BLaER1 (cell line): ENCODE measurements at regions not wholly inside any gene's neighbourhood (a gene's known extent, or its start where the extent isn't known, plus 50 kb on each side); places are given as distances from the start of the nearest gene placed in this dataset.

ENCODE experiments used
- H3K27ac ChIP-seq: shearing (Covaris generic); formaldehyde crosslinking; 2 replicates; pipeline ENCODE4 v1.8.1; 2022
- H3K27me3 ChIP-seq: shearing (Covaris generic); formaldehyde crosslinking; 2 replicates; pipeline ENCODE4 v1.8.1; 2022
- H3K36me3 ChIP-seq: shearing (Covaris generic); formaldehyde crosslinking; 2 replicates; pipeline ENCODE4 v1.8.1; 2022
- H3K4me1 ChIP-seq: shearing (Covaris generic); formaldehyde crosslinking; 2 replicates; pipeline ENCODE4 v1.8.1; 2022
- H3K4me2 ChIP-seq: shearing (Covaris generic); formaldehyde crosslinking; 2 replicates; pipeline ENCODE4 v1.8.1; 2022
- H3K4me3 ChIP-seq: shearing (Covaris generic); formaldehyde crosslinking; 2 replicates; pipeline ENCODE4 v1.8.1; 2022
- H3K9ac ChIP-seq: shearing (Covaris generic); formaldehyde crosslinking; 2 replicates; pipeline ENCODE4 v1.8.1; 2022
- H3K9me3 ChIP-seq: shearing (Covaris generic); formaldehyde crosslinking; 2 replicates; pipeline ENCODE4 v1.8.1; 2022
- H4K20me1 ChIP-seq: shearing (Covaris generic); formaldehyde crosslinking; 2 replicates; pipeline ENCODE4 v1.8.1; 2022
- Cebpa-rat ChIP-seq: shearing (Covaris generic); IDR thresholded peaks from 2 replicates; pipeline ENCODE4 v1.8.1; 2022

DNA sequence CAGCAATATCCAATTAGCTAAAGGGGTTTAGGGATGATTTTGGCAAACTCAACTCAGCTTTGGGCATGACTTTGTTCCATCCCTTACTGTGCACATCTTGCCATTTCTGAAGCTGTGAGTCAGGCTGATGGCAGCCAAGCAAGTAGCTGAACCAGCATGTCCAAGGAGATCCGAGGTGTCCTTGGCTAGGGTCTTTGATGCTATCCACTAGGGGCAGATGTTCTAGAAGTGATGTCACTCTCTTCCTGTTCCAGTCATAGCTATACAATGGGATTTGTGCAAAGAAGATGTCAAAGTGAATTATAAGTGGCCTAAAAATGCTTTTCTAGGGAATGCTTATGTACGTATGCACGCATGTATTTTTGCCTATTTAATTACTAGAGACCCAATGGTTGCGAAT, 160.8 kb upstream of the PAPPA start:
- H3K9me3 ChIP-seq: no peaks in the 10 kb centered on the region
- H3K9ac ChIP-seq: no peak overlapping the region

DNA sequence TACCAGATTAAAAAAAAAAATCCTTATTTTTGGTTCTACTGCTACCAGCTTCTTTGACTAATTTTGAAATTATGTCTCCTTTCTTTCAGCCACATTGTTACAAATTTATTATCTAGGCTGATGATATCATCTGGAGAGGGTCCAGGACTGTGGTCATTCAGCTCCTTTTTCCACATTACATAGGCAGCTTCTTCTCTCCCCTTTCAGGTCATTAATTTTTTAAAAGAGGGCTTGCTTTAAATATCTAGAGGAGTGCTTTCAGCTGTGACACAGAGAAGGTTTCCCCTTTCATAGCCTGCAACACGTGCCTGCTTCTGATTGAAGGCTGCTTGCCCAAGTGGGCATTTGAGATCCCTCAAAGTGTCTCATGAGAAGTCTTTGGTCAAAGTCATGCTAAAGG, 155.7 kb upstream of the PAPPA start:
- no peaks in the 10 kb centered on the region for H3K4me1 ChIP-seq
- no peak overlapping the region for H3K9ac ChIP-seq
- no peaks in the 10 kb centered on the region for H3K36me3 ChIP-seq
- H4K20me1 ChIP-seq: no peaks in the 10 kb centered on the region
- no peak overlapping the region for H3K27ac ChIP-seq
- H3K27me3 ChIP-seq: no peaks in the 10 kb centered on the region
- TF ChIP-seq Cebpa-rat: no peak
- no peaks in the 10 kb centered on the region for H3K9me3 ChIP-seq
- H3K4me2 ChIP-seq: no peak overlapping the region
- H3K4me3 ChIP-seq: no peak overlapping the region

More for the DNA sequence above, 160.8 kb upstream of the PAPPA start:
- Histone ChIP-seq H3K36me3 (no peaks in the 10 kb centered on the region), H3K4me1 (no peaks in the 10 kb centered on the region), H3K4me2 (no peak overlapping the region), H3K4me3 (no peak overlapping the region), H3K27me3 (no peaks in the 10 kb centered on the region), H3K27ac (no peak overlapping the region), H4K20me1 (no peaks in the 10 kb centered on the region)
- TF ChIP-seq Cebpa-rat: no peak

DNA sequence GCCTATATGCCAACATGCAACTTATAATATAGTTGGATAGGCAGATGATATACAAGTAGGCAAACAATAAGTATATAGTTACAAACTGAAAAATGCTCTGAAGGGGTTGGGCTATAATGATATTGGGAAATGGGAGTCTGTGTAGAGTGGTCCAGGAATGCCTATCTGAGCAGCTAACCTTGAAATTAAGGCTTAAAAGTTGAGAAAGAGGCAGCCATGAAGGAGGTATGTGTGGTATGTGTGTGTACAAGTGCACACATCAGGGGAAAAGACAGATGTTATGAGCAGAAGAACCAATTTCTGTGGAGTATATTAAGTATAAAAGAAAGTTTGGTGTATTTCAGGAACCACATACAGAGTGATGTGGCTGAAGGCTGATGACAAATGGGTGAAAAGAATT, 154.9 kb upstream of the PAPPA start:
- Histone ChIP-seq H4K20me1 (no peaks in the 10 kb centered on the region), H3K4me2 (no peak overlapping the region), H3K36me3 (no peaks in the 10 kb centered on the region), H3K27me3 (no peaks in the 10 kb centered on the region), H3K9ac (no peak overlapping the region), H3K4me1 (no peaks in the 10 kb centered on the region), H3K4me3 (no peak overlapping the region), H3K9me3 (no peaks in the 10 kb centered on the region), H3K27ac (no peak overlapping the region)
- no peak for TF ChIP-seq Cebpa-rat

DNA sequence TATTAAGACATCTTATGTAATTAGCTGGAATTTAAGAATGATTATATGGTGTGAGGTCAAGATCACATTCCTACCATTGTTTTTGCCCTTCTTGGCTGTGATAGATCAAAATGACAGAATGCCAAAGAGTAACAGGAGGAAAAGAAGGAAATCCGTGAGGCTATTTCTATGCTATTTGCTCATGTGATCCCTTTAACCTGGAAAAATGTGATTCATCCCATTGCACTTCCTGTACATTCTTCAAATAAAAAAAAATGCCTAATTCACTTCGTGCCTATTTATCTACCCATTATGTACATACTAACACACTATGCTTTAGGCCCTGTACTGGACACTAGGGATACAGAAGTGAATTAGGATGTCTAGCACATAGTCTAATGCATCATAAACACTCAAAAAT, 154.1 kb upstream of the PAPPA start:
- Histone ChIP-seq H3K9ac (no peak overlapping the region), H4K20me1 (no peaks in the 10 kb centered on the region), H3K9me3 (no peaks in the 10 kb centered on the region), H3K4me1 (no peaks in the 10 kb centered on the region), H3K4me3 (no peak overlapping the region), H3K27me3 (no peaks in the 10 kb centered on the region), H3K36me3 (no peaks in the 10 kb centered on the region), H3K4me2 (no peak overlapping the region), H3K27ac (no peak overlapping the region)
- TF ChIP-seq Cebpa-rat: no peak

DNA sequence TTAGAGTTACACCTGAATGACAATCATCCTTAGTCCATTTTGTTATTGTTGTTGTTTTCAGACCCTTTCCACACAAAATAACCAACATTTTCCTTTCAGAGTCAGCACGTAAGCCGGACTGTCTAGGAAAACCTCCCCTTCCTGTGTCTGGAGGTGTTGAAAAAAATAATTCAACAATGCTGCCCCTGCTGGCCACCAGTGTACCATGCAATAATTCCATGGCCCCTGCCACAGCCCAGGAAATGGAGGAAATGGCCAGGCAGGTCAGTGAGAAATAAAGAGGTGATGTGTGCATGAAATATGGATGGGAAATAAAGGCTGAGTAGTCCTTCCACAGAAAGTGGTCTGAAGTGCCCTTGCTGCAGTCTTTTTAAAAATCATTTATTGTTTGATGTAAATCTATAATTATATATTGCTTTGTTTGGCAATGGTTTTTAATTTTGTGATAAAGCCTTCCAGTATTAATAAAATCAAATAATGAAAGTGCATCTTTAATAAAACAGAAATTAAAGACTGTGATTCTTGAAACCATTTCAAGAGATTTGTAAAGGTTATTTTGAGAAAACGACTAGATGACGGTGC, 152.8 kb upstream of the PAPPA start:
- Histone ChIP-seq H3K4me3 (no peak overlapping the region), H3K27ac (no peak overlapping the region), H3K9me3 (no peaks in the 10 kb centered on the region), H3K4me2 (no peak overlapping the region), H3K36me3 (no peaks in the 10 kb centered on the region), H3K9ac (no peak overlapping the region), H4K20me1 (no peaks in the 10 kb centered on the region), H3K27me3 (no peaks in the 10 kb centered on the region), H3K4me1 (no peaks in the 10 kb centered on the region)
- TF ChIP-seq Cebpa-rat: no peak

DNA sequence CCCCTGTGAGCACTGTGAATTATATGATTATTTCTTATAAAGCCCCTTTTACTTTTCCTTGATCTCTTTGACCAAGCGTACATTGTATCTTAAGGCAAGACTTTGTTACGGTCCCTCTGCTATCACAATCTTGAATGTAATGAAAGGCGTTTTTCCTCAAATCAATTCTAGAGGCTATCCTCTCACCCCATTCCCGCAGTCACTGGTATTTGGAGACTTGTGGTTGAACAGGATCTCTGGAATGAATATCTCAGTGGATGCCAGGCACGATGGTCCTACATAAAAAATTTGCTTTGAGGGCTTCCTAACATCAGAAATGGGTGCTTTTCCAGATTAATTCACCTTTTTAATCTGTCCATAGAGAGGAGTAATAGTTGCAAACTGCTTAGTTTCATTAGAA, 151.4 kb upstream of the PAPPA start:
- H3K36me3 ChIP-seq: no peaks in the 10 kb centered on the region
- no peaks in the 10 kb centered on the region for H3K9me3 ChIP-seq
- no peak overlapping the region for H3K4me2 ChIP-seq
- H4K20me1 ChIP-seq: no peaks in the 10 kb centered on the region
- H3K27me3 ChIP-seq: no peaks in the 10 kb centered on the region
- H3K27ac ChIP-seq: no peak overlapping the region
- H3K4me1 ChIP-seq: no peaks in the 10 kb centered on the region
- H3K4me3 ChIP-seq: no peak overlapping the region
- no peak overlapping the region for H3K9ac ChIP-seq
- no peak for TF ChIP-seq Cebpa-rat

DNA sequence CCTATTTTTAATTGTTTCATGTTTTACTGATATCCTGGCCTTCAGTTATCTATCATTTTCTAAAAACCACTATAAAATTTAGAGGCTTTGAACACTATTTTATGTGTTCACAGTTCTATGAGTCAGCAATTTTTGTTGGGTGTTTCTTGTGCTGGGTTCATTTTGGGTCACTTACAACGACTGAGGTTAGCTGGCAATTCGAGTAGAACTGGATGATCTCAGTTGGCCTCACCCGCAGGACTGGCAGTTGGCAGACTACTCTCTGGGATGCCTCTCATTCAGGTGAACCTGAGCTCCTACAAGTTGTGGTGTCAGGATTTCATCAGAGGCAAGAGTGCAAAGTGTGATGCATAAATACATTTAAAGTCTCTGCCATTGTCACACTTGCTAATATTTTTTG, 151.0 kb upstream of the PAPPA start:
- H3K4me3 ChIP-seq: no peak overlapping the region
- no peak for TF ChIP-seq Cebpa-rat
- H3K27me3 ChIP-seq: no peaks in the 10 kb centered on the region
- H3K9ac ChIP-seq: no peak overlapping the region
- H3K4me1 ChIP-seq: no peaks in the 10 kb centered on the region
- H3K27ac ChIP-seq: no peak overlapping the region
- no peaks in the 10 kb centered on the region for H4K20me1 ChIP-seq
- H3K4me2 ChIP-seq: no peak overlapping the region
- H3K9me3 ChIP-seq: no peaks in the 10 kb centered on the region
- no peaks in the 10 kb centered on the region for H3K36me3 ChIP-seq

DNA sequence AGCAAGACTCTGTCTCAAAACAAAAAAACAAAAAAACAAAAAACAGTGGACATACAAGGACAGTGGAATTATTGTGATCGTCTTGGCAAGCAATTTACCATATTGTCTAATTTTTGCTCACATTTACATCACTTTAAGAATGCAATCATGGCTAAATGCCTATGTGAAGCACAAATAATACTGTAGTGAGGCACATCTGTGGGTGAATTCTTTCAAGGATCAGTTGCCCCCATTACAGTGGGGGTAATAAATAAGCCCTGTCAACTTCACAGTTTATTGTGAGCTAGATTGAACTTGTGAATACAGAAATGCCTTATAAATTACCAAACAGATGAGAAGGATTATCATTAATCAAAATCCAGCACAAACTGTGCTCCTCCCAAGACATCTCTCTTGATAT, 150.2 kb upstream of the PAPPA start:
- no peak overlapping the region for H3K27ac ChIP-seq
- no peaks in the 10 kb centered on the region for H3K27me3 ChIP-seq
- H4K20me1 ChIP-seq: no peaks in the 10 kb centered on the region
- no peak for TF ChIP-seq Cebpa-rat
- H3K36me3 ChIP-seq: no peaks in the 10 kb centered on the region
- no peak overlapping the region for H3K4me2 ChIP-seq
- H3K9me3 ChIP-seq: no peaks in the 10 kb centered on the region
- no peaks in the 10 kb centered on the region for H3K4me1 ChIP-seq
- H3K9ac ChIP-seq: no peak overlapping the region
- no peak overlapping the region for H3K4me3 ChIP-seq

DNA sequence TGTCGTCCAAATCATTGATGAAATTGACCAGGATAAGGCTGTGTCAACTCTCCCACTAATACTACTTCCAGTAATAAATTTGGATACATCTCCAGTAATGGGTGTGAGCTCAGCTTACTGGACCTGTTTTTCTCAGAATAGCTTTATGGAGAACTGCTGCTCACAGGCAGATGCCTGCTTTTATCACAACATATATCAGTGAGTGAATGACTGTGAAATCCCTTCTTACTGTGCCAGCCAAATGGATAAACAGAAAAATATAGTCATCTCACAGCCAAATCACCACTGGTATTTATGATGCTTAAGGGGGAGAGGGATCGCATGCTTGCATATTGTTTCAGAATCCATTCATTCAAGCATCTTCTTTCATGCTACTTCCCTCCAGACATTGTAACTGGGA, 148.4 kb upstream of the PAPPA start:
- Histone ChIP-seq H3K9me3 (no peaks in the 10 kb centered on the region), H3K36me3 (no peaks in the 10 kb centered on the region)
- TF ChIP-seq Cebpa-rat: no peak

DNA sequence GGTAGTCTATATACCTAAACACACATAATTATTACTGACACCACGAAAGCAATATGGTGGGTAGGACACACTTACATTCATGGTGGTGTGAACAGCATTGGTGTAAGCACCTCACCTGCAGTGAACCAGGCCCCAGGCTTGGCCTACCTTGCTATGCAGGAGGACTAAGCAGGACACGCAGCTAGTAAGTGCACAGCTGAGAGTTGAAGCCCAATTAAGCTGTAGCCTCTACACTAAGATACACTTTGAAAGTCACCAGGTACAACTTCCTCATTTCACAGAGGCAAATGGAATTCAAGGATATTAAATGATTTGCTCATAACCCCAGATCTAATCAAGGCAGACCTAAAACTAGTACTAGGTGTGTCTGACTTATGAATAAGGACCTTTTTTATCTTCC, 145.8 kb upstream of the PAPPA start:
- no peak for TF ChIP-seq Cebpa-rat
- Histone ChIP-seq H3K9ac (no peak overlapping the region), H3K27me3 (no peaks in the 10 kb centered on the region), H3K9me3 (no peaks in the 10 kb centered on the region), H4K20me1 (no peaks in the 10 kb centered on the region), H3K36me3 (no peaks in the 10 kb centered on the region), H3K4me2 (no peak overlapping the region), H3K4me3 (no peak overlapping the region), H3K27ac (no peak overlapping the region), H3K4me1 (no peaks in the 10 kb centered on the region)

More for the DNA sequence above, 148.4 kb upstream of the PAPPA start:
- Histone ChIP-seq H3K9ac (no peak overlapping the region), H3K4me2 (no peak overlapping the region), H3K27ac (no peak overlapping the region), H4K20me1 (no peaks in the 10 kb centered on the region), H3K4me3 (no peak overlapping the region), H3K4me1 (no peaks in the 10 kb centered on the region), H3K27me3 (no peaks in the 10 kb centered on the region)

DNA sequence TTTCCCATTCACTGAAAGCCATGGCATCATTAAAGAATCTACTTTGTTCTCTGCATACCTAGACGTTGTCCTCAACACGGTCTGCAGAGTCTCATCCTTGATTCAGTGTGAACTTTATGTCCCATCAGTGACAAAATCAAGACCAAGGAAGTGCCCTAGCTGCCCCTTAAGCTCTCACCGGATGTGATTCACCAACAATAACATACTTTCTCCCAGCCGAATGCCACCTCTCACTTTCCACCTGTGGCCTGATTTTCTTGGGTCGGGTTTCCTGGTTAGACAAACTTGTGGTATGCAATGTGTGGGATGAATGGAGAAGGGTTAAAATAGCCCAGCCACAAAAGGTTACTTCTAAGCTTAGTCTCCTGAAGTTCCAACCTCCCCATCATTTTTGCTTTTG, 145.3 kb upstream of the PAPPA start:
- no peak for TF ChIP-seq Cebpa-rat
- no peak overlapping the region for H3K4me3 ChIP-seq
- no peak overlapping the region for H3K4me2 ChIP-seq
- H3K36me3 ChIP-seq: no peaks in the 10 kb centered on the region
- no peak overlapping the region for H3K27ac ChIP-seq
- H3K4me1 ChIP-seq: no peaks in the 10 kb centered on the region
- no peaks in the 10 kb centered on the region for H3K27me3 ChIP-seq
- no peaks in the 10 kb centered on the region for H4K20me1 ChIP-seq
- H3K9ac ChIP-seq: no peak overlapping the region
- H3K9me3 ChIP-seq: no peaks in the 10 kb centered on the region
